ENCODE measurements at regions not wholly inside any gene's neighbourhood (a gene's known extent, or its start where the extent isn't known, plus 50 kb on each side); places are given as distances from the start of the nearest gene placed in this dataset.
A peak's percentile ranks its signal among the peaks of the same experiment; 100 is the strongest.
"Not testable (repeated sequence)": the region's sequence is repeated elsewhere in the genome, so short reads cannot be mapped to it uniquely, and the experiment has no call there.

- no peak for DNase-seq (ENCODE audit: low read depth)
These were observed 57.8 kb upstream of the TPP2 start for GRCh38 chr13:102538938-102539337.

GRCh38 chr13:102536695-102537485 is 59.9 kb upstream of the TPP2 start:
- no peak for DNase-seq (ENCODE audit: low read depth)

GRCh38 chr13:102536196-102536595 is 60.6 kb upstream of the TPP2 start:
- DNase-seq (ENCODE audit: low read depth) = no peak

GRCh38 chr13:102530751-102531150 is 66.0 kb upstream of the TPP2 start:
- DNase-seq (ENCODE audit: low read depth) = no peak

GRCh38 chr13:102522251-102522650 is 74.5 kb upstream of the TPP2 start:
- not testable (repeated sequence) for DNase-seq (ENCODE audit: low read depth)

GRCh38 chr13:102517959-102518358 is 78.8 kb upstream of the TPP2 start:
- no peak for DNase-seq (ENCODE audit: low read depth)

GRCh38 chr13:102510072-102510471 is 86.7 kb upstream of the TPP2 start:
- no peak for DNase-seq (ENCODE audit: low read depth)

GRCh38 chr13:102508411-102508810 is 88.4 kb upstream of the TPP2 start:
- no peak for DNase-seq (ENCODE audit: low read depth)

GRCh38 chr13:102504002-102504401 is 92.8 kb upstream of the TPP2 start:
- DNase-seq (ENCODE audit: low read depth) = no peak

GRCh38 chr13:102495663-102496062 is 93.8 kb upstream of the FGF14 start:
- DNase-seq (ENCODE audit: low read depth) = no peak

GRCh38 chr13:102487330-102487729 is 85.5 kb upstream of the FGF14 start:
- DNase-seq (ENCODE audit: low read depth) = no peak

- DNase-seq (ENCODE audit: low read depth) = peak; percentile 1
These were observed 82.5 kb upstream of the FGF14 start for GRCh38 chr13:102484329-102484728.

GRCh38 chr13:102472650-102473049 is 70.8 kb upstream of the FGF14 start:
- DNase-seq (ENCODE audit: low read depth) = no peak

GRCh38 chr13:102470283-102470917 is 68.6 kb upstream of the FGF14 start:
- DNase-seq (ENCODE audit: low read depth) = no peak

- DNase-seq (ENCODE audit: low read depth) = no peak
These were observed 64.9 kb upstream of the FGF14 start for GRCh38 chr13:102466610-102467190.

- no peak for DNase-seq (ENCODE audit: low read depth)
These were observed 60.7 kb upstream of the FGF14 start for GRCh38 chr13:102462570-102462969.

- DNase-seq (ENCODE audit: low read depth) = no peak
These were observed 59.5 kb upstream of the FGF14 start for GRCh38 chr13:102461302-102461701.

GRCh38 chr13:102460806-102461205 is 59.0 kb upstream of the FGF14 start:
- DNase-seq (ENCODE audit: low read depth) = no peak

- DNase-seq (ENCODE audit: low read depth) = no peak
These were observed 51.0 kb upstream of the FGF14 start for GRCh38 chr13:102452836-102453235.

Measured in stromal cell of bone marrow (primary cell).